22Rv1 (cell line): ENCODE measurements at regions not wholly inside any gene's neighbourhood (a gene's known extent, or its start where the extent isn't known, plus 50 kb on each side); places are given as distances from the start of the nearest gene placed in this dataset.

Experiments used
- ZFX ChIP-seq: fragments of 450-650 bp; IDR thresholded peaks from 2 replicates; pipeline ENCODE4 v1.6.1; 2017; ENCODE audit warnings: antibody characterized with exemption, borderline replicate concordance
- TF ChIP-seq, protein P1 (sequence below): fragments of 450-650 bp; IDR thresholded peaks from 2 replicates; pipeline ENCODE4 v1.5.1; 2017; ENCODE audit warnings: mild to moderate bottlenecking

DNA sequence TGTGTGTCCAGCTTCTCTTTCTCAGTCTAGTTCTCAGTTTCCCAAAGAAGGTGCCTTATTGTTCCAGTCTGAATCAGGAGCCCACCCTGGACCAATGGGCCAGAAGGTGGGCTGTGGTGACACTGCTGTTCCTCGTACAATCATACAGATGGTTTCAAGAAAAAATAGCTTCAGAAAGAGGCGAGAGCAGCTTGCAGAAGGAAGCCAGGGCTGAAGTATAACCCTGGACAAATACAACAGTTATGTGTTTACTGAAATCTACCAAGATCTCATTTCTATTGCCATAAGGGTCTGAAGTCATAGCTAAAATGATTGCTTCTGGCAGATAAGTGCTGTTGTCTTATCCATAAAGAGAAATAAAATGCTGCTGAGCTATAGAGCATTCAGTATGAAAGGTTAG lies 75.4 kb downstream of the PFDN4 start:
- TF ChIP-seq, protein P1, sequence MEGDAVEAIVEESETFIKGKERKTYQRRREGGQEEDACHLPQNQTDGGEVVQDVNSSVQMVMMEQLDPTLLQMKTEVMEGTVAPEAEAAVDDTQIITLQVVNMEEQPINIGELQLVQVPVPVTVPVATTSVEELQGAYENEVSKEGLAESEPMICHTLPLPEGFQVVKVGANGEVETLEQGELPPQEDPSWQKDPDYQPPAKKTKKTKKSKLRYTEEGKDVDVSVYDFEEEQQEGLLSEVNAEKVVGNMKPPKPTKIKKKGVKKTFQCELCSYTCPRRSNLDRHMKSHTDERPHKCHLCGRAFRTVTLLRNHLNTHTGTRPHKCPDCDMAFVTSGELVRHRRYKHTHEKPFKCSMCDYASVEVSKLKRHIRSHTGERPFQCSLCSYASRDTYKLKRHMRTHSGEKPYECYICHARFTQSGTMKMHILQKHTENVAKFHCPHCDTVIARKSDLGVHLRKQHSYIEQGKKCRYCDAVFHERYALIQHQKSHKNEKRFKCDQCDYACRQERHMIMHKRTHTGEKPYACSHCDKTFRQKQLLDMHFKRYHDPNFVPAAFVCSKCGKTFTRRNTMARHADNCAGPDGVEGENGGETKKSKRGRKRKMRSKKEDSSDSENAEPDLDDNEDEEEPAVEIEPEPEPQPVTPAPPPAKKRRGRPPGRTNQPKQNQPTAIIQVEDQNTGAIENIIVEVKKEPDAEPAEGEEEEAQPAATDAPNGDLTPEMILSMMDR: no peak
- no peak for TF ChIP-seq ZFX
